Mucosa of descending colon (tissue), 3 donors: ENCODE measurements at regions not wholly inside any gene's neighbourhood (a gene's known extent, or its start where the extent isn't known, plus 50 kb on each side); places are given as distances from the start of the nearest gene placed in this dataset.

ENCODE experiments used
- ATAC-seq: fragments of 200-7000 bp; cut with Tn5 transposase; one replicate; pipeline ENCODE4 v1.9.1; 2020; ENCODE audit warnings: mild to moderate bottlenecking, moderate library complexity
- DNase-seq, 3 donors: peaks; one replicate each; pipeline ENCODE4 v3.0.0-alpha.2; 2020
- H3K36me3 ChIP-seq: fragments of 200-600 bp; one replicate; pipeline ENCODE4 v1.8.0; 2021; ENCODE audit warnings: low read depth, mild to moderate bottlenecking
- H3K4me1 ChIP-seq: fragments of 200-600 bp; one replicate; pipeline ENCODE4 v1.8.0; 2021; ENCODE audit warnings: low read depth, mild to moderate bottlenecking
- H3K4me3 ChIP-seq: fragments of 200-600 bp; one replicate; pipeline ENCODE4 v1.8.0; 2021; ENCODE audit warnings: mild to moderate bottlenecking
- H3K9me3 ChIP-seq: fragments of 200-600 bp; one replicate; pipeline ENCODE4 v1.8.0; 2021; ENCODE audit warnings: mild to moderate bottlenecking
- intact Hi-C, 2 donors: fragments of 100-400 bp; cut with DNase I in 1 of 2; cut with micrococcal nuclease in 1 of 2; formaldehyde crosslinking; loops; one replicate each; pipeline versions ENCODE4 v1.11.0 to v1.11.1; 2022; cut with DNase I, micrococcal nuclease
- TF ChIP-seq, protein P1 (sequence below): fragments of 200-600 bp; IDR thresholded peaks from one replicate; pipeline ENCODE4 v1.8.0; 2022; ENCODE audit warnings: antibody characterized with exemption, mild to moderate bottlenecking
- donor health status: DM: no; HTN: no; CAD: no; lungs with moderate emphysema.
- donor health status: DM: no; HTN: no; CAD: no.
- donor health status: DM: no; HTN: yes; CAD: no.

GRCh38 chr5:117872798-117873368, 1115.5 kb downstream of the DTWD2 start:
- no peak for DNase-seq

GRCh38 chr5:117869596-117869995, 1118.8 kb downstream of the DTWD2 start:
- no peaks in the 10 kb centered on the region for H3K36me3 ChIP-seq
- no peaks in the 10 kb centered on the region for H3K9me3 ChIP-seq
- no peak overlapping the region for H3K4me3 ChIP-seq
- ATAC-seq (no peak), DNase-seq (no peak)
- no peaks in the 10 kb centered on the region for H3K4me1 ChIP-seq
- intact Hi-C loops: no loop called here
- TF ChIP-seq, protein P1, sequence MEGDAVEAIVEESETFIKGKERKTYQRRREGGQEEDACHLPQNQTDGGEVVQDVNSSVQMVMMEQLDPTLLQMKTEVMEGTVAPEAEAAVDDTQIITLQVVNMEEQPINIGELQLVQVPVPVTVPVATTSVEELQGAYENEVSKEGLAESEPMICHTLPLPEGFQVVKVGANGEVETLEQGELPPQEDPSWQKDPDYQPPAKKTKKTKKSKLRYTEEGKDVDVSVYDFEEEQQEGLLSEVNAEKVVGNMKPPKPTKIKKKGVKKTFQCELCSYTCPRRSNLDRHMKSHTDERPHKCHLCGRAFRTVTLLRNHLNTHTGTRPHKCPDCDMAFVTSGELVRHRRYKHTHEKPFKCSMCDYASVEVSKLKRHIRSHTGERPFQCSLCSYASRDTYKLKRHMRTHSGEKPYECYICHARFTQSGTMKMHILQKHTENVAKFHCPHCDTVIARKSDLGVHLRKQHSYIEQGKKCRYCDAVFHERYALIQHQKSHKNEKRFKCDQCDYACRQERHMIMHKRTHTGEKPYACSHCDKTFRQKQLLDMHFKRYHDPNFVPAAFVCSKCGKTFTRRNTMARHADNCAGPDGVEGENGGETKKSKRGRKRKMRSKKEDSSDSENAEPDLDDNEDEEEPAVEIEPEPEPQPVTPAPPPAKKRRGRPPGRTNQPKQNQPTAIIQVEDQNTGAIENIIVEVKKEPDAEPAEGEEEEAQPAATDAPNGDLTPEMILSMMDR: no peak

More at GRCh38 chr5:117872798-117873368, 1115.5 kb downstream of the DTWD2 start:
- intact Hi-C loops: no loop called here
- no peak overlapping the region for H3K4me3 ChIP-seq
- no peaks in the 10 kb centered on the region for H3K36me3 ChIP-seq
- no peaks in the 10 kb centered on the region for H3K4me1 ChIP-seq
- TF ChIP-seq, protein P1: no peak
- H3K9me3 ChIP-seq: peaks cover 5% of the 10 kb centered on the region
- no peak for ATAC-seq

GRCh38 chr5:117863586-117864296, 1124.6 kb downstream of the DTWD2 start:
- peak in 1 of 3 donors; percentile 13 for DNase-seq
- no peaks in the 10 kb centered on the region for H3K9me3 ChIP-seq
- no peak for ATAC-seq
- H3K36me3 ChIP-seq: no peaks in the 10 kb centered on the region
- intact Hi-C loops: no loop called here
- H3K4me3 ChIP-seq: no peak overlapping the region
- no peaks in the 10 kb centered on the region for H3K4me1 ChIP-seq
- TF ChIP-seq, protein P1: no peak

DNA sequence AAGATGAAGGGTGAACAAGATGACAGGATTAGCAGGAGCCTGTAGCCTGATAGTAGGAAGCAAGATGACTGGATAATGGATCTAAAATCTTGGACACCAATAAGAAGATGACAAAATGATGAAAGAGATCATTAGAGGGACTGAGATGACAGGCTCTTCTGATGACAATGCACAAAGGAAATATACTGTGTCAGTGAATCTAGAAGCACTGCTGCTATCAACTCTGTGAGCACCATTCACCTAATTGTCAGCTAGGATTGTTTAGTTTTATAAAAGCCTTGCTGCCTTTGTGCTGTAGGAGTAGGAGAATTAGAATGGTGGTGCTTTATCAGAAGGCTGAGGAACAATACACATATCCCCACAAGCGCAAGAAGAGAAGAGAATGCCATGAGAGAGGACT, 1127.8 kb downstream of the DTWD2 start:
- H3K9me3 ChIP-seq: no peaks in the 10 kb centered on the region
- H3K4me3 ChIP-seq: no peak overlapping the region
- no peaks in the 10 kb centered on the region for H3K36me3 ChIP-seq
- TF ChIP-seq, protein P1: no peak
- intact Hi-C loops: no loop called here
- no peak for ATAC-seq
- H3K4me1 ChIP-seq: no peaks in the 10 kb centered on the region
- DNase-seq: no peak

DNA sequence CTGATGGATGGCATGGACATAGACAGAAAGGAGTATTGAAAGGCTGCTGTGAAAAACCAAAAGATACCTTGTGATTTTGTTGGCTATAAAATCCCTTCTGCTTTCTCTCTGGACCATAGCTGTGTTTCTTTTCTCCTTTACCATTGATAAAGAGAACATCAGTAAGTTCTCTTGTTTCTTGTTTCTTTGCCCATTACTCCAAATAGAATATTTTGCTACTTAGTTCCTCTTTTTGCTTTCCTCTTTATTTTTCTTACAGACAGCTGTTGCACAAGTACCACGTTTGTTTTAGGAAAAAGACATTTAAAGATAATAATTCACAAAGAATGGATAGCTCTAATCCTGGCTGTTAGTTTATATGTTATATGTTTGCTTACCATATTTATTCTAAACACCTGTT, 1129.2 kb downstream of the DTWD2 start:
- H3K4me1 ChIP-seq: no peaks in the 10 kb centered on the region
- no peak for ATAC-seq
- TF ChIP-seq, protein P1: no peak
- intact Hi-C loops: no loop called here
- H3K9me3 ChIP-seq: no peaks in the 10 kb centered on the region
- H3K36me3 ChIP-seq: no peaks in the 10 kb centered on the region
- no peak overlapping the region for H3K4me3 ChIP-seq
- no peak for DNase-seq
